GM10266 (cell line): ENCODE measurements at regions not wholly inside any gene's neighbourhood (a gene's known extent, or its start where the extent isn't known, plus 50 kb on each side); places are given as distances from the start of the nearest gene placed in this dataset.
"Not testable (repeated sequence)": the region's sequence is repeated elsewhere in the genome, so short reads cannot be mapped to it uniquely, and the experiment has no call there.

ENCODE experiments used
- DNase-seq: peaks from one replicate; pipeline ENCODE4 v3.0.0; 2012; ENCODE audit errors: extremely low spot score
- TF ChIP-seq, protein P1 (sequence below): IDR thresholded peaks from 2 replicates; pipeline ENCODE4 v1.5.1; 2012; ENCODE audit warnings: mild to moderate bottlenecking, low read depth; ENCODE audit not compliant: control insufficient read depth, insufficient read depth; ENCODE audit errors: missing control alignments

DNA sequence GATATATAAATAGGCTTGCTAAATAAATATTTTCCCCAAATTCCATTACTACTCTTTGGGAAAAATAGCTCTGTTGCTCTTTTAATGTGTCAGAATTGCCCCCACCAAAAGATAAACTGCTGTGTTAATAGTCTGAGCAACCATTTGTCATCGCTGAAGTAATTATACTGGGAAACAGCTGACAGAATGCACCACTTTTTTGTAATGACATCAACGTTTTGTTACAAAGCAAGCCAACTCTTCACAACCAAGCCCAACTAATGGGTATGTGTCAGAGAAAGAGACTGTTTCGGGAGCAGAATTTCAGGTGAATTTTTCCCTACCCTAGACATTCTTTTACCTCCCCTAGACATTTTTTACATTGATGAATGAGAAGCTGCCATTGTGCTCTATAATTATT, 405.0 kb upstream of the MAGEB18 start:
- TF ChIP-seq, protein P1, sequence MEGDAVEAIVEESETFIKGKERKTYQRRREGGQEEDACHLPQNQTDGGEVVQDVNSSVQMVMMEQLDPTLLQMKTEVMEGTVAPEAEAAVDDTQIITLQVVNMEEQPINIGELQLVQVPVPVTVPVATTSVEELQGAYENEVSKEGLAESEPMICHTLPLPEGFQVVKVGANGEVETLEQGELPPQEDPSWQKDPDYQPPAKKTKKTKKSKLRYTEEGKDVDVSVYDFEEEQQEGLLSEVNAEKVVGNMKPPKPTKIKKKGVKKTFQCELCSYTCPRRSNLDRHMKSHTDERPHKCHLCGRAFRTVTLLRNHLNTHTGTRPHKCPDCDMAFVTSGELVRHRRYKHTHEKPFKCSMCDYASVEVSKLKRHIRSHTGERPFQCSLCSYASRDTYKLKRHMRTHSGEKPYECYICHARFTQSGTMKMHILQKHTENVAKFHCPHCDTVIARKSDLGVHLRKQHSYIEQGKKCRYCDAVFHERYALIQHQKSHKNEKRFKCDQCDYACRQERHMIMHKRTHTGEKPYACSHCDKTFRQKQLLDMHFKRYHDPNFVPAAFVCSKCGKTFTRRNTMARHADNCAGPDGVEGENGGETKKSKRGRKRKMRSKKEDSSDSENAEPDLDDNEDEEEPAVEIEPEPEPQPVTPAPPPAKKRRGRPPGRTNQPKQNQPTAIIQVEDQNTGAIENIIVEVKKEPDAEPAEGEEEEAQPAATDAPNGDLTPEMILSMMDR, result no peak
- DNase-seq, result no peak

DNA sequence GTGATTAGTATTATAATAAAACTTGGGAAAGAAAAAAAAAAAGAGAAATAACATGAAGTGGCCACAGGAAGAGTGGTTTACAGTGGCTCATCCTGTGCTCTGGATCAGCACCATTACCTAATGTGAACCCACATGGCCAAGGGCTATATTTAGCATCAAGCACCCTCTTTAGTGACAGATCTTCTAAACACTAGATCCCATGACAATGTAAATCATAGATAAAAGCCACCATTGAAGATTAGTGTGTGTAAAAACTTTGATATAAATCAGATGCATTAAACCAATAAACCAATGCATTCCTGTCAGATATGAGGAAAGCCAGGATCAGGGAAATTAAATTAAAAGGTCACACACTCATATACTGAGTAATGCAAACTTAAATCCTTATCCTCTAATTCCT, 400.6 kb upstream of the MAGEB18 start:
- TF ChIP-seq, protein P1, result no peak
- DNase-seq, result no peak

DNA sequence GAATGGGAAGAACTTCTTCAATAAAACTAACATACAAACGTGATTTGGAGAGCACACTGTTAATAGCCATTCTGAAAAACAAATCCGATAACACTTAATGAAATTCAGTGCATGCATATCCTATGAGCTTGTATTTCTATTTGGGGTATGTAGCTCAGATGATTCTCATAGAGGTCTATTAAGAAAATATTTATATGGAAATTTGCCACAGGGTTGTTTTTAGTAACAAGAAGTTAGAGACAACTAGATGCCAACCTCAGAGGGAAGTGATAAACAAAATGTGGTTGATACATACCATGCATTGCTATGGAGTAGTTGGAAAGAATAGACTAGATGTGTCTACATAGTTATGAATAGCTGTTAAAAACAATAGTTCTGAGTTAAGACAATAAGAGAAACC, 395.8 kb upstream of the MAGEB18 start:
- DNase-seq, result no peak
- TF ChIP-seq, protein P1, result no peak

DNA sequence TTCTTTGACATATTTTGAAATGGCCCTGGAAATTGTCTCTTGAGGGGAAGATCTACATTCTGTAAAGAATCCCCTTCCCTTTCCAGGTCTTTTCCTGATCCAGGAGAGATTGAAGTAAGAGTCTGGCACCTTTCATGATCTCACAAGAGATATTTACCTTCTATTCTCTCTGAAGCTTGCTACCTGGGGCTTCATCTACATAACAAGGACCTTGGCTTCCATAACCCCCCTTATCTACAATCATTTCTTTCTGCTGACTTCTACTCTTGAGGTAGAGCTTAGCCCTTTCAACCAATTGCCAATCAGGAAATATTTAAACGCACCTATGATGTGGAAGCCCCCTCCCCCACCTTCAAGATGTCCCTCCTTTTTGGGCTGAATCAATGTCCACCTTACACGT, 383.7 kb upstream of the MAGEB18 start:
- DNase-seq, result no peak
- TF ChIP-seq, protein P1, result no peak

DNA sequence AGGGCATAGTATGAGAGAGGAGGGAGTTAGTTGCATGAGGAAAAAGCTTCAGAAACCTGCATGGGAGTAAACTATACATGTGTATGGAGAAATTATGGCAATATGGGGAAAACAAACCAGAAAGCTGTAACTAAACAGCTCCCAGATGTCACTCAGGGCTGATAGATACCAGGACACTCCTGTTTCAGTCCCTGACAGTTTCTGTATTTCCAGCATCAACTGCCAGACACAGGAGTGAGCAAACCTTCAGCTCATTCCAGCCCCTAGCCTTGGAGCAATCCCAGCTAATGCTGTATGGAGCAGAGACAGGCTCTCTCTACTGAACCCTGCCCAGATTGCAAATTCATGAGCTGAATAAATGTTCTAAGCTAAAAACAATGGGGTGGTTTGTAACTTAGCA, 382.9 kb upstream of the MAGEB18 start:
- TF ChIP-seq, protein P1, result no peak
- DNase-seq, result no peak

DNA sequence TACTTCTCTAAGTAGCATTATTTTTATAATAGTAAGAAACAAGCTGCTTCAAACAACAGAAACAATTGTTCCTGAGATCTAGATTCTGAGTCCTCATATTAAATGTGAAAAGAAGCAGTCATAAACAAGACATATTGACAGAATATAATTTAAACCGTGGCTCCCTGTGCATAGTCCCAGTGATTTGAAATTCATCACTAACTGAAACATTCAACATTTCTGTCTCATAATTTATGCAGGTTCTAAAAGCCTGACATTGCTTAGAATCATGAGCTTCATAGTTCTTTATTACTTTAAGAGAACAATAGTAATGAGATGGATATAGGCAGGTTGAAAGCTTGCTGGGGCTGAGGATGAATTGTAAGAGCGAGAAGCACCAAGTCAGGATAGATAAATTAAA, 375.5 kb upstream of the MAGEB18 start:
- TF ChIP-seq, protein P1, result no peak
- no peak for DNase-seq

DNA sequence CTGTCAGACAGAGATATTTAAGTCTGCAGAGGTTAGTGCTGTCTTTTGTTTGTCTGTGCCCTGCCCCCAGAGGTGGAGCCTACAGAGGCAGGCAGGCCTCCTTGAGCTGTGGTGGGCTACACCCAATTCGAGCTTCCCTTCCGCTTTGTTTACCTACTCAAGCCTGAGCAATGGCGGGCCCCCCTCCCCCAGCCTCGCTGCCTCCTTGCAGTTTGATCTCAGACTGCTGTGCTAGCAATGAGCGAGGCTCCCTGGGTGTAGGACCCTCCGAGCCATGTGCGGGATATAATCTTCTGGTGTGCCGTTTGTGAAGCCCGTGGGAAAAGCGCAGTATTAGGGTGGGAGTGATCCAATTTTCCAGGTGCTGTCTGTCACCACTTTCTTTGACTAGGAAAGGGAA, 366.3 kb upstream of the MAGEB18 start:
- not testable (repeated sequence) for DNase-seq

DNA sequence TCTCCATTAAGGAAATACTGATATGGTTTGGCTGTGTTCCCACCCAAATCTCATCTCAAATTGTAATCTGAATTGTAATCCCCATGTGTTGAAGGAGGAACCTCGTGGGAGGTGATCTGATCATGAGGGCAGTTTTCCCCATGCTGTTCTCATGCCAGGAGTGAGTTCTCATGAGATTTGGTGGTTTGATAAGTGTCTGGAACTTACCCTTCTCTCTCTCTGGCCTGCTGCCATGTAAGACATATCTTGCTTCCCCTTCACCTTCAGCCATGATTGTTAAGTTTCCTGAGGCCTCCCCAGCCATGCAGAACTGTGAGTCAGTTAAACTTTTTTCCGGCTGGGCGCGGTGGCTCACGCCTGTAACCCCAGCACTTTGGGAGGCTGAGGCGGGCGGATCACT, 340.3 kb upstream of the MAGEB18 start:
- DNase-seq, result not testable (repeated sequence)

DNA sequence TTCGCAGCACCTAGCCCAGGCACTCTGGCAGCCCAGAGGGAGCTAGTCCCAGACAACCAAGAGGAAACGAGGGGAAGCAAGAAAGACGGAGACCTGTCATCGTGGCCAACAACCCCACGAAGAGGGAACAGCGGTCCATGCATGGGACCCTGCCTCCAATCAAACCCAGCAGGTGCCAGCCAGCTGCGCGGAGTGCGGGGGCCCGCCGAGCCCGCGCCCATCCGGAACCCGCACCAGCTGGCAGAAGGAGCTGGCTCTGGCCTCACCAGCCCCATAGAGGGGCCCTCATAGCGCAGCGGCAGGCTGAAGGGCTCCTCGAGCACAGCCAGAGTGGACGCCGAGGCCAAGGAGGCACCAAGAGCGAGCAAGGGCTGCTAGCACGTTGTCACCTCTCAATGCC, 332.4 kb upstream of the MAGEB18 start:
- DNase-seq, result no peak
- TF ChIP-seq, protein P1, result no peak
